Osteoblast (primary cell): ENCODE measurements at regions not wholly inside any gene's neighbourhood (a gene's known extent, or its start where the extent isn't known, plus 50 kb on each side); places are given as distances from the start of the nearest gene placed in this dataset.
A peak's percentile ranks its signal among the peaks of the same experiment; 100 is the strongest.

Experiments used
- DNase-seq: peaks from one replicate; pipeline ENCODE4 v3.0.0; 2011; ENCODE audit warnings: low spot score, mixed read lengths; ENCODE audit not compliant: insufficient read length; ENCODE audit errors: missing footprints
- H2AFZ ChIP-seq: 2 replicates; pipeline ENCODE4 v1.6.0; 2011; ENCODE audit warnings: mild to moderate bottlenecking, low read length
- H3K27ac ChIP-seq: 2 replicates; pipeline ENCODE4 v1.5.1; 2011; ENCODE audit warnings: mild to moderate bottlenecking, low read depth, low read length, moderate library complexity
- H3K27me3 ChIP-seq: 2 replicates; pipeline ENCODE4 v1.6.0; 2012; ENCODE audit warnings: mild to moderate bottlenecking, control low read depth, inconsistent platforms, low read length, moderate library complexity; ENCODE audit not compliant: insufficient read depth
- H3K36me3 ChIP-seq: 2 replicates; pipeline ENCODE4 v1.5.1; 2011; ENCODE audit warnings: mild to moderate bottlenecking, low read length, control low read depth, moderate library complexity; ENCODE audit not compliant: insufficient read depth
- H3K4me1 ChIP-seq: 2 replicates; pipeline ENCODE4 v1.5.1; 2011; ENCODE audit warnings: mild to moderate bottlenecking, low read length, control low read depth, moderate library complexity; ENCODE audit not compliant: insufficient read depth
- H3K4me2 ChIP-seq: 2 replicates; pipeline ENCODE4 v1.6.0; 2011; ENCODE audit warnings: mild to moderate bottlenecking, low read length; ENCODE audit not compliant: insufficient read depth
- H3K4me3 ChIP-seq: fragments of 200-600 bp; sonication (generic); 3 replicates; pipeline ENCODE4 v1.5.1; 2012; ENCODE audit warnings: mild to moderate bottlenecking, low read length, inconsistent platforms; ENCODE audit not compliant: insufficient read depth
- H3K79me2 ChIP-seq: 2 replicates; pipeline ENCODE4 v1.6.0; 2012; ENCODE audit warnings: mild to moderate bottlenecking, low read length, control low read depth, inconsistent platforms; ENCODE audit not compliant: insufficient read depth
- H3K9me3 ChIP-seq: 2 replicates; pipeline ENCODE4 v1.5.1; 2011; ENCODE audit warnings: low read depth, low read length, control low read depth
- H4K20me1 ChIP-seq: 2 replicates; pipeline ENCODE4 v1.6.0; 2012; ENCODE audit warnings: mild to moderate bottlenecking, low read length, control low read depth; ENCODE audit not compliant: insufficient read depth
- TF ChIP-seq, protein P1 (sequence below): IDR thresholded peaks from 2 replicates; pipeline ENCODE4 v1.5.1; 2011; ENCODE audit warnings: mild to moderate bottlenecking, low read depth, low read length, moderate library complexity; ENCODE audit errors: extremely low read depth

DNA sequence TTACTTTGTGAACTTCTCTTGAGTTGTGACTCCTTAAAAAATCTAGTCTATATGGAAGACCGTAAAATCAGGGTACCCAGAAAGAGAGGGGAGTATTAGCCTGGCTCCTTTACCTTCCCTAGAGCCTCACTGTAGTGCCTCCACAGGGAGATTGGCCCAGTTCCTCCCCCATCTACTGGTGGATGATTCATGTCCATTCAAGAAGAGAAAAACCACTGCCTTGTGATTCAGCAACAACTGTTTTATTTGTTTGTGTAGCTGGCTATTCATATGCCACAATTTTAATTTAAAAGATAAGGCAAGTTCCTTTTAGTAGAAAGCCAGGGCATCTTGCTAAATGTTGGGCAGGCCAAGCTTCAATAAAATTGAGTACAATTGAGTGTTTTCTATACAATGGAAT is 221.8 kb upstream of the KCNIP4 start:
- Histone ChIP-seq H4K20me1 (no peaks in the 10 kb centered on the region), H3K4me3 (no peak overlapping the region), H3K4me1 (peaks cover 11% of the 10 kb centered on the region), H3K27me3 (no peaks in the 10 kb centered on the region), H3K79me2 (no peaks in the 10 kb centered on the region), H3K27ac (no peak overlapping the region), H2AFZ (no peak overlapping the region), H3K36me3 (no peaks in the 10 kb centered on the region), H3K9me3 (no peaks in the 10 kb centered on the region), H3K4me2 (peak overlapping the region; percentile 15)
- peak; percentile 90 for DNase-seq
- TF ChIP-seq, protein P1, sequence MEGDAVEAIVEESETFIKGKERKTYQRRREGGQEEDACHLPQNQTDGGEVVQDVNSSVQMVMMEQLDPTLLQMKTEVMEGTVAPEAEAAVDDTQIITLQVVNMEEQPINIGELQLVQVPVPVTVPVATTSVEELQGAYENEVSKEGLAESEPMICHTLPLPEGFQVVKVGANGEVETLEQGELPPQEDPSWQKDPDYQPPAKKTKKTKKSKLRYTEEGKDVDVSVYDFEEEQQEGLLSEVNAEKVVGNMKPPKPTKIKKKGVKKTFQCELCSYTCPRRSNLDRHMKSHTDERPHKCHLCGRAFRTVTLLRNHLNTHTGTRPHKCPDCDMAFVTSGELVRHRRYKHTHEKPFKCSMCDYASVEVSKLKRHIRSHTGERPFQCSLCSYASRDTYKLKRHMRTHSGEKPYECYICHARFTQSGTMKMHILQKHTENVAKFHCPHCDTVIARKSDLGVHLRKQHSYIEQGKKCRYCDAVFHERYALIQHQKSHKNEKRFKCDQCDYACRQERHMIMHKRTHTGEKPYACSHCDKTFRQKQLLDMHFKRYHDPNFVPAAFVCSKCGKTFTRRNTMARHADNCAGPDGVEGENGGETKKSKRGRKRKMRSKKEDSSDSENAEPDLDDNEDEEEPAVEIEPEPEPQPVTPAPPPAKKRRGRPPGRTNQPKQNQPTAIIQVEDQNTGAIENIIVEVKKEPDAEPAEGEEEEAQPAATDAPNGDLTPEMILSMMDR: no peak

- H3K4me3 ChIP-seq: no peak overlapping the region
- no peak for DNase-seq
These were observed 218.6 kb upstream of the KCNIP4 start for GRCh38 chr4:22167201-22167600.

GRCh38 chr4:22162454-22162853 is 213.9 kb upstream of the KCNIP4 start:
- no peaks in the 10 kb centered on the region for H3K4me1 ChIP-seq
- H2AFZ ChIP-seq: no peak overlapping the region
- no peaks in the 10 kb centered on the region for H3K36me3 ChIP-seq
- H3K4me2 ChIP-seq: no peak overlapping the region
- H3K79me2 ChIP-seq: no peaks in the 10 kb centered on the region
- no peak overlapping the region for H3K27ac ChIP-seq
- H3K27me3 ChIP-seq: no peaks in the 10 kb centered on the region
- H3K9me3 ChIP-seq: no peaks in the 10 kb centered on the region
- no peak overlapping the region for H3K4me3 ChIP-seq
- TF ChIP-seq, protein P1: no peak
- DNase-seq: no peak
- no peaks in the 10 kb centered on the region for H4K20me1 ChIP-seq

More at GRCh38 chr4:22167201-22167600, 218.6 kb upstream of the KCNIP4 start:
- Histone ChIP-seq H3K4me2 (no peak overlapping the region), H3K27ac (no peak overlapping the region), H3K79me2 (no peaks in the 10 kb centered on the region), H4K20me1 (no peaks in the 10 kb centered on the region), H3K4me1 (peaks cover 11% of the 10 kb centered on the region), H3K36me3 (no peaks in the 10 kb centered on the region), H3K27me3 (no peaks in the 10 kb centered on the region), H3K9me3 (no peaks in the 10 kb centered on the region), H2AFZ (no peak overlapping the region)
- TF ChIP-seq, protein P1: no peak

GRCh38 chr4:22130741-22131140 is 182.2 kb upstream of the KCNIP4 start:
- no peaks in the 10 kb centered on the region for H3K36me3 ChIP-seq
- no peak overlapping the region for H3K4me3 ChIP-seq
- no peaks in the 10 kb centered on the region for H3K79me2 ChIP-seq
- no peak overlapping the region for H2AFZ ChIP-seq
- H4K20me1 ChIP-seq: no peaks in the 10 kb centered on the region
- no peak overlapping the region for H3K27ac ChIP-seq
- TF ChIP-seq, protein P1: no peak
- no peaks in the 10 kb centered on the region for H3K27me3 ChIP-seq
- no peaks in the 10 kb centered on the region for H3K9me3 ChIP-seq
- no peaks in the 10 kb centered on the region for H3K4me1 ChIP-seq
- DNase-seq: no peak
- no peak overlapping the region for H3K4me2 ChIP-seq
